Liver (tissue), 3 donors: ENCODE measurements at regions not wholly inside any gene's neighbourhood (a gene's known extent, or its start where the extent isn't known, plus 50 kb on each side); places are given as distances from the start of the nearest gene placed in this dataset.

ENCODE experiments used
- HNF4G ChIP-seq: IDR thresholded peaks from 2 replicates; pipeline ENCODE4 v1.6.1; 2016; ENCODE audit warnings: antibody characterized with exemption
- RXRA ChIP-seq, 2 donors: IDR thresholded peaks; 2 replicates each; pipeline ENCODE4 v1.6.1; 2017 to 2018; ENCODE audit warnings: antibody characterized with exemption in 2 of 2, mild to moderate bottlenecking in 1 of 2
- TF ChIP-seq, protein P1 (sequence below): fragments of 150-350 bp; IDR thresholded peaks from 2 replicates; pipeline ENCODE4 v1.5.1; 2017; ENCODE audit warnings: improper control_type of control experiment, low read depth, low read length; ENCODE audit not compliant: missing input control
- TF ChIP-seq, protein P2 (sequence below): IDR thresholded peaks from 2 replicates; pipeline ENCODE4 v1.6.1; 2016; ENCODE audit warnings: antibody characterized with exemption
- donor health status: healthy.
- donor health status: healthy.

DNA sequence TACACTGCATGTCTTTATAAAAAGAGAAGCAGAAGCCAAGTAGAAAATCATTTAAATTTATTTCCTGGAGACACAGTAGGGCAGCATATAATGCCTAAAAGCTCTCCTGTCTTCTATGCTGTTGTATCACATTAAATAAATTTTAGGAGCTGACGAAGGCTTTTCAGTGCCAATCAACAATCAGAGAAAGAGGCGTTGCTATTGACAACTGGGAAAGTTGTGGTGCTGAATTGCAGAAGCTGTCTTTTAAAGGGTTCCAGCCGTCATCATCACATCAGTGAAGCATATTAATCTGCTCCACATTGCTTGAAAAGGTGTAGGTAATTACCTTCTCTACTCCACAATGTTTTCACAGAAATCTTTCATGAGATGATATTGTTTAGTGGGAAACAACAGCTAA is 103.9 kb downstream of the FSCB start:
- TF ChIP-seq, protein P1, sequence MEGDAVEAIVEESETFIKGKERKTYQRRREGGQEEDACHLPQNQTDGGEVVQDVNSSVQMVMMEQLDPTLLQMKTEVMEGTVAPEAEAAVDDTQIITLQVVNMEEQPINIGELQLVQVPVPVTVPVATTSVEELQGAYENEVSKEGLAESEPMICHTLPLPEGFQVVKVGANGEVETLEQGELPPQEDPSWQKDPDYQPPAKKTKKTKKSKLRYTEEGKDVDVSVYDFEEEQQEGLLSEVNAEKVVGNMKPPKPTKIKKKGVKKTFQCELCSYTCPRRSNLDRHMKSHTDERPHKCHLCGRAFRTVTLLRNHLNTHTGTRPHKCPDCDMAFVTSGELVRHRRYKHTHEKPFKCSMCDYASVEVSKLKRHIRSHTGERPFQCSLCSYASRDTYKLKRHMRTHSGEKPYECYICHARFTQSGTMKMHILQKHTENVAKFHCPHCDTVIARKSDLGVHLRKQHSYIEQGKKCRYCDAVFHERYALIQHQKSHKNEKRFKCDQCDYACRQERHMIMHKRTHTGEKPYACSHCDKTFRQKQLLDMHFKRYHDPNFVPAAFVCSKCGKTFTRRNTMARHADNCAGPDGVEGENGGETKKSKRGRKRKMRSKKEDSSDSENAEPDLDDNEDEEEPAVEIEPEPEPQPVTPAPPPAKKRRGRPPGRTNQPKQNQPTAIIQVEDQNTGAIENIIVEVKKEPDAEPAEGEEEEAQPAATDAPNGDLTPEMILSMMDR, result no peak
- TF ChIP-seq, protein P2, sequence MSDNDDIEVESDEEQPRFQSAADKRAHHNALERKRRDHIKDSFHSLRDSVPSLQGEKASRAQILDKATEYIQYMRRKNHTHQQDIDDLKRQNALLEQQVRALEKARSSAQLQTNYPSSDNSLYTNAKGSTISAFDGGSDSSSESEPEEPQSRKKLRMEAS, result no peak
- no peak for TF ChIP-seq HNF4G
- no peak for TF ChIP-seq RXRA (IDR thresholded peaks at IDR 0.05)
